ENCODE measurements at regions not wholly inside any gene's neighbourhood (a gene's known extent, or its start where the extent isn't known, plus 50 kb on each side); places are given as distances from the start of the nearest gene placed in this dataset.

DNA sequence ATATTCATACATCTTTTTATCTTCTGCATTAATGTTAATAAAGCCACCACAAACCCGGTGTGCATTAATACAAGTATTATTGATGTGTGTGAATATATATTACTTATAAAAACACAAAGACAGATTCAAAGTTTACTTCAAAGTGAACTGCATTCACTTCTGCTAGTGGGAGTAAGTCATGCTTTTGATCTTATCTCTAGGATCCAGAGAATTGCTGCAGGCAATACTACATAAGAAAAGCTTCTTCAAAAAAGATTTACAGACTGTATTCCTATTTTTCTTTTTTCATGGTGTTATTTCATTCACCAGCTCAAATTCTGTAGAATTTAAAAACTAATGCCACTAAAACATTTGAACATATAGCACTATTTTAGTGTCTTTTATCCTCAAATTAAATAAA is 87.5 kb upstream of the CBLB start:
- ATAC-seq (no peak), DNase-seq (no peak)
- intact Hi-C loops (cut with DNase I, micrococcal nuclease), result no loop called here

DNA sequence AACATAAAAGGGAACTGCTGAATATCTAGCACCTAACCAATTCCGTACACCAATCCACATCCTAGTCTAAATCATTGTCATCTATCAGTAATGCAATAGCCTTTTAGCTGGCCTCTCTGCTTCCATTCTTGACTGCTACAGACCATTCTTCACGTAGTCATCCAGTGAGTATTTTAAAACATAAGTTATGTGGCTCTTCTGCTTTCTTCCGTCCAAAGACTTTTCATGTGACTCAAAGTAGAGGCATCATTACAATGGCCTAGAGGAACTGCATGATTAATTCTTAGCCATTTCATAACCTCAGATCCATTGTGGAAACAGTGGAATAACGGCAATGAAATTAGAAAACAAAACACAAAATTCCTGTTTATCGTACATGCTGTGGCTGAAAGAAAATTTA is 88.9 kb upstream of the CBLB start:
- ATAC-seq (no peak), DNase-seq (no peak)
- TF ChIP-seq, protein P1, sequence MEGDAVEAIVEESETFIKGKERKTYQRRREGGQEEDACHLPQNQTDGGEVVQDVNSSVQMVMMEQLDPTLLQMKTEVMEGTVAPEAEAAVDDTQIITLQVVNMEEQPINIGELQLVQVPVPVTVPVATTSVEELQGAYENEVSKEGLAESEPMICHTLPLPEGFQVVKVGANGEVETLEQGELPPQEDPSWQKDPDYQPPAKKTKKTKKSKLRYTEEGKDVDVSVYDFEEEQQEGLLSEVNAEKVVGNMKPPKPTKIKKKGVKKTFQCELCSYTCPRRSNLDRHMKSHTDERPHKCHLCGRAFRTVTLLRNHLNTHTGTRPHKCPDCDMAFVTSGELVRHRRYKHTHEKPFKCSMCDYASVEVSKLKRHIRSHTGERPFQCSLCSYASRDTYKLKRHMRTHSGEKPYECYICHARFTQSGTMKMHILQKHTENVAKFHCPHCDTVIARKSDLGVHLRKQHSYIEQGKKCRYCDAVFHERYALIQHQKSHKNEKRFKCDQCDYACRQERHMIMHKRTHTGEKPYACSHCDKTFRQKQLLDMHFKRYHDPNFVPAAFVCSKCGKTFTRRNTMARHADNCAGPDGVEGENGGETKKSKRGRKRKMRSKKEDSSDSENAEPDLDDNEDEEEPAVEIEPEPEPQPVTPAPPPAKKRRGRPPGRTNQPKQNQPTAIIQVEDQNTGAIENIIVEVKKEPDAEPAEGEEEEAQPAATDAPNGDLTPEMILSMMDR (IDR thresholded peaks at IDR 0.05), result no peak
- intact Hi-C loops (cut with DNase I, micrococcal nuclease), result no loop called here
- H3K36me3 ChIP-seq (ENCODE audit: low read depth), result no peaks in the 10 kb centered on the region
- no peaks in the 10 kb centered on the region for H3K9me3 ChIP-seq
- no peak overlapping the region for H3K4me3 ChIP-seq
- H3K4me1 ChIP-seq (ENCODE audit: low read depth), result no peaks in the 10 kb centered on the region

More for the DNA sequence above, 87.5 kb upstream of the CBLB start:
- Histone ChIP-seq H3K4me3 (no peak overlapping the region), H3K4me1 (ENCODE audit: low read depth) (no peaks in the 10 kb centered on the region), H3K9me3 (no peaks in the 10 kb centered on the region), H3K36me3 (ENCODE audit: low read depth) (no peaks in the 10 kb centered on the region)
- TF ChIP-seq, protein P1 (IDR thresholded peaks at IDR 0.05), result no peak

DNA sequence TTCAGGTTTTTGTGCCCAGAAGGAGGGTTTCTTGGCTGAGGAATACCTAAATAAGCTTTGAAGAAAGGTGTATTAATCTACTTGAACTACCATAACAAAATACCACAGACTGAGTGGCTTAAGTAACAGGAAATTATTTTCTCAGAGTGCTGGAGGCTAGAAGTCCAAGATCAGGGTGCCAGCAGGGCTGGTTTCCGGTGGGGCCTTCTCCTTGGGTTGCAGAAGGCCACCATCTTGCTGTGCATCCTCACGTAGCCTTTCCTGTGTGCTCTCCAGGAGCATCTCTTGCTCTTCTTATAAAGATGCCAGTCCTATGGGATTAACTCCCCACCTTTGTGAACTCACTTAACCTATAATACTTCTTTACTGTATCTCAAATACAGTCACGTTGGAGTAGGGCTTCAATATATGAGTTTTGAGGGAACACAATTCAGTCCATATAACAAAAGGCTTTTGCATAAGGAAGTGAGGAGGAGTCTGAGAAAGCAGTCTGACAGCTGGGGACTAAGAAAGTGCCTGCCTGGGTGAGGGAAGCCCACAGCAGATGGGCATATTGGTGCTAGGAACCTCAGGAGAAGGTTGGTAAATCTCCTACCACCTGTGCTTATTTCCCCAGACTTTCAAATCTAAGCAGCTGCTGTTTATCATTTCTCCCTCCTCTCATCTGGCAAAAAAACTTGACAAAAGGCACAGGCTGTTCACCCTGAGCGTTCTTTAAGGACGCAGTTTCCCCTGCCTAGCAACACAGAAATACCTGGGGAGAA is 89.6 kb upstream of the CBLB start:
- no peak for DNase-seq
- no peaks in the 10 kb centered on the region for H3K4me1 ChIP-seq (ENCODE audit: low read depth)
- intact Hi-C loops (cut with DNase I, micrococcal nuclease), result no loop called here
- no peaks in the 10 kb centered on the region for H3K36me3 ChIP-seq (ENCODE audit: low read depth)
- H3K4me3 ChIP-seq, result no peak overlapping the region
- H3K9me3 ChIP-seq, result no peaks in the 10 kb centered on the region
- ATAC-seq, result no peak
- TF ChIP-seq, protein P1 (IDR thresholded peaks at IDR 0.05), result no peak

DNA sequence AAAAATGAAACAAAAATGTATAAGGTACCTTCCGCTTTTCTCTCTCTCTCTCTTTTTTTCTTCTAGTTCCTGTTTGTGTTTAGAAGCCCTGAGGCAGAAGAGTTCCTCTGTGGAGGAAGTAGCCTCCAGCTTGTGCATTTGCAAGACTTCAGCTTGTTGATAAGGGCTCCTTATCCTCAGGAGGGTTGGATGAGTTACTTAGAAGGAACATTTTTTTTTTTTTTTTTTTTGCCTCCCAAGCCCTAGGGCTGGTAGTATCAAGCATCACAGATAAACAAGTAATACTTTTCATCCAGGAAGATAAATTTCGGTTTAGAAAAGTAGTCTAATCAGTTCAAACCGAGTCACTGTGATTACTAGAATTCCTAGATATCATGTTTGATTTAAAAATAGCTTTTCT is 91.0 kb upstream of the CBLB start:
- Histone ChIP-seq H3K4me1 (ENCODE audit: low read depth) (no peaks in the 10 kb centered on the region), H3K36me3 (ENCODE audit: low read depth) (no peaks in the 10 kb centered on the region), H3K4me3 (no peak overlapping the region), H3K9me3 (no peaks in the 10 kb centered on the region)
- no peak for ATAC-seq
- DNase-seq, result no peak
- TF ChIP-seq, protein P1 (IDR thresholded peaks at IDR 0.05), result no peak
- intact Hi-C loops (cut with DNase I, micrococcal nuclease), result no loop called here

DNA sequence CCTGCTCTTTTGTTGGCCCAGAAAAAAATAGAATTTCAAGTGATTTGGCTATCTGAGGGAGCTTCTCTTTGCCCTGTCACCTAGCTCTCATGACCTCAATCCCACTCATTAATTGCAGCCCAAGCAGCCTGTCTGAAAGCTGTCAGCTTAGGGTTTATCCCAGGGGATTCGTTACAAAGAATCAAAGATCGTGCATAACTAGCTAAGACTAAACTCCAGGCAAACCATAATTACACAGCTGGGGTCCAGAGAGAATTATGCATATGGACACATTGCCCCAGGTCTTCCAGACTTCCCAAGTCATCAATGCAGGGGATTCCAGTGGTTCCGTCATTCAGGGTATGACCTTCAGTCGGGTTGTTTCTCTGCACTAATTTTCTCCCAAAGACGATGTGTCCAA is 91.6 kb upstream of the CBLB start:
- no peak for DNase-seq
- no peak for ATAC-seq
- no peaks in the 10 kb centered on the region for H3K36me3 ChIP-seq (ENCODE audit: low read depth)
- H3K4me3 ChIP-seq, result no peak overlapping the region
- TF ChIP-seq, protein P1 (IDR thresholded peaks at IDR 0.05), result no peak
- intact Hi-C loops (cut with DNase I, micrococcal nuclease), result no loop called here
- H3K4me1 ChIP-seq (ENCODE audit: low read depth), result no peaks in the 10 kb centered on the region
- H3K9me3 ChIP-seq, result no peaks in the 10 kb centered on the region

Measured in mucosa of descending colon (tissue), 3 donors.